ENCODE measurements at regions not wholly inside any gene's neighbourhood (a gene's known extent, or its start where the extent isn't known, plus 50 kb on each side); places are given as distances from the start of the nearest gene placed in this dataset.

DNA sequence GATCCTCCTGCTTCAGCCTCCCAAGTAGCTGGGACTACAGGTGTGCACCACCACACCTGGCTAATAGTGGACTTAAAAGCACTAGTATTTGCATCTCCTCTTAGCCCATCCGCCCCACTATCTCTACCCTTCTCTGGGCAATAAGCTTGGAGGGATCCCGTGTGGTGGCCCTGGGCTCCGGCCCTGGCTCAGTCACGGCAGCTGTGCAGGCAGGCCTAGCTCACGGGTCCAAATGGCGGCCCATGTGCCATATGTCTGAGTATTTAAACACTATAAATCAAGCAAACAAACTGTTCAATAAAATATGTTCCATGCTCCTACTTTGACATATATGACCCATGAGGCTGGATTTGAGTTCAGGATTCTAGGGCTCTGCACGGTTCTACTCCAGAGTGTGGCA, 118.4 kb downstream of the BANF2 start:
- DNase-seq (ENCODE audit: low spot score), result no peak

DNA sequence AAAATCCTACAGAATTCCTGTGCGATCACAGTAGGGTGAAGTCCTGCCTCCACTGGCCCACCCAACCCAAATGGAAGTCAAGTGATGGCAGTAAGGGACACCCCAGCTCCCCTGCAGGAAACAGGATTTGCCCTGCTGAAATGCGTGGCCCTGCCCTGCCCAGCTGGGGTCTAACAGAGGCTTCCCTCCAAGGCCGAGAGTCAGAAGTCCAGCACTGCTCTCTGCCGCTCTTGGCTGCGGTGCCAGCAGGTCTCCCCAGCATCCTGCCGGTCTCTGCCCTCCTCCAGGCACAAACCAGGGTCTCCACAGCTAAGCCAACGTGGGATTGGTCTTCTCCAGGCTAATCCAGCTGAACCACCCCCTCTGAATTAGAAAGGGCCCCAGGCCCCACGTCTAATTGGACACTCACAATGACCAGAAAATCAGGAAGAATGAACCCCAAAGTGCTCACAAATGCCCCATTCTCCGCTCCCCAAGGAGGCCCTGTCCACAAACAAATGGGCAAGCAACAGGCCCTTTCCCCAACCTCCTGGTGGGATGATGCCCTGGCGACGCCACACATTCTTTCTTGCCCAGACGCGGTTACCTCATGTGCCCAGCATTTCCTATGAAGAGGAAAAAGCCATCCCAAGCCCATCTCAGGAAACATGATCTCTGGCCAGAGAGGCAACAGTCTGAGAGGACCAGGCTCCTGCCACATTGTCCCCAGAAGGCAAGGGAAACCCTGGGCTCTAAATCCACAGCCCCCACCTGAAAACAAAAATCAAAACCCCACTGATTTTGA, 117.2 kb downstream of the BANF2 start:
- no peak for DNase-seq (ENCODE audit: low spot score)

DNA sequence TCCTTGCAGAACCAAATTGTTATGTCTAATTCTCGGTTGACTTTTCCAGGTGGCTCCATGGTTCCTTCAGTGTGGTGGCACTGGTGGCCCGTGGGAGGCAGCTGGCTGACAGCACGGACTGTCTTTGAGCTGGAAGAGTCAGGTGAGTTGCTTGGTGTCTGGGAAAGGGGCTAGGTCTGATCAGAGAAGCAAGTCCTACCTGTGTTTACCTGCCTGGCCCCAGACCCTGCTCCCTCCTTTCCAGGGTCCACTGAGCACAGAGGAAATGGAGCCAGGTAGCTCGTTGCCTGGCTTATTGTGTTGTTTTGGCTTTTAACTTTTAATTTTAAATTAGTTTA, 111.8 kb downstream of the BANF2 start:
- no peak for DNase-seq (ENCODE audit: low spot score)

DNA sequence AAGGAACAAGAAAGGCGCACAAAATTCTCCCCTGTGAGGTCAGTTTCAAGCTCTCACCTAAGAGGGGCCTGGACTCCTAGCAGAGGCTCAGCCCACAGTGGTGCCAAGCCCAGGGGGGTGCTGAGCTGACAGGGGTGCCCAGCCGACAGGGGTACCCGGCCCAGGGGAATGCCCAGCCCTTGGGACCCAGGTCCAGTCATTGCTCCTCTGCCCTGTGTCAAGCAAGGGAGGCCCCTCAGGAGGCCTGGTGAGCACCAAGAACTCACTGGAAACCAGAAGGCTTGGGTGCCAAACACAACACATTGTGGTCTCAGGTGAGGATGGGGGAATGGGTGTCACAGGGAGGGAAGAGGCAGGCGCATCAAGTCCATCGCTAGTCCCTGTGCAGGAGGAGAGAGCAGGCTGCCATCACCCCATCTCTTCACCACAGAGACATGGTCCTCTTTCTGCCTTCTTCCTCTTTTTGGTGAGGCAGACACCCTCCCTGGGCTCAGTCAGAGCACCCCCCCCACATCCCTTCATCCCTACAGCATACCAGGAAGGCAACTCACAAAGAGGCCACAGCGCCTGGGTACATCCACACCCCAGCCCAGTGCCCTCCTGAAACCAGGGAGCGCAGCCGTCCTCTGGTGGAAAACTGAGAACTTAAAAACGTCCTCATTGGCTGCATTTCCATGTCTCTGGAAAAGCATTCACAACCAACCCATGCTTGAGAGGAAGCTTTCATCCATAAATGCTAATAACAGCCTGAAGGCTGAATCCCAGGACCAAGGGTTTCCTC, 111.3 kb downstream of the BANF2 start:
- no peak for DNase-seq (ENCODE audit: low spot score)

DNA sequence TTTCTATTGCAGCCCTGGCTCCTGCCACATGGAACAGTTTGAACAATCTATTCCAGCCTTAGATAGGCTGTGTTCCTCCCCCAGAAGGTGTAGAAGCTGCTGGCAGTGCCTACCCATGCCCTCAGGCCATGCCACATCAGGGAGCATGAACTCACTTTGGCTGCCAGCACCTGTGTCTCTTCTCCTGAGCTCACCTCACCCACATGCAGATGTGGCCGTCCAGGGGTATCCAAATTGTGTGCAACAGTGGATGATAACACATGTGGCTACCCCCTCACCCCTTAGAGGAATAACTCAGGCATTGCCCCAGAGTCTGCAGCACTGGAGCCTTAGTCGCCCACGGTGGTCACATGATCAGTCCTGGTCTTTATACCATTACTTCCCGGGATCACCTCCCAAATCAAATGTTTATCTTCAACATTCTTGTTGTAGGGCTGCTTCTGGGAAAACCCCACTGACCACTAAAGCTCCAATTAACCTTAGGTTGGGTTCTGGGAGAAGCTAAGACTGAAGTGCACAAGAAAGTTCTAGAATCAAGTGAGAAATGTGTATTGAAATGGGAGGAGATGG, 110.4 kb downstream of the BANF2 start:
- DNase-seq (ENCODE audit: low spot score), result no peak

DNA sequence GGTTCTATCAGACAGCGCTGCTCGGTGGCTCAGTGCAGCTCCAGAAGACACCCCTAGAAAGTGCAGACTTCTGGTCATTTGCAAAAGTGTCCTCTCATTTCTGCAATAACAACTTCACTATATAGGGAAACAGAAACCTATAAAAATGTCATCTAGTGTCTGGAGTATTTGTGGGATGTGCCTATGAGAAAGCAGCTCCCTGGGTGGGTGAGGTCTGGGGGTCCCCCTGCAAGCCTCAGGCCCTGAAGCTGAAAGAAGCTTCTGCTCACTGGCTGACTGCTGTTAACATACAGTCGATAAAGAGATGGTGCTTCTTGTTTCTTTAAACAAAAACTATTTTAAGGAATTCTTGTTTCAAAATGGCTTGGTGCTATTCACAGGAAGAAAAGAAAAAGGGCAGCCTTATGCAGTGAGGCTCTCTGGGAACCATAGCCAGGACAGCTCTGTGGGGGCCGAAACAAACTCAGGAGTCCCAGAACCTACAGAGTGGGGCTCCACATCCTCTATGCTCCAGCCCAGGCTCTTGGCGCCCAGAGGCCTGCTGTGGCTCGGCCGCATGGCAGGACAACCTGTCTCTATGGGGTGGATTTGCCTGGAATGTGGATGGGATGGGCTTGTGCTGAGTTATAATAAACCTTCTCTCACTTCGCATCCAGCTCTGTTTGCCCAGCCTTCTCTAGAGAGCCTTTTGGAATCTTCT, 109.7 kb downstream of the BANF2 start:
- peak; percentile 16 for DNase-seq (ENCODE audit: low spot score)

DNA sequence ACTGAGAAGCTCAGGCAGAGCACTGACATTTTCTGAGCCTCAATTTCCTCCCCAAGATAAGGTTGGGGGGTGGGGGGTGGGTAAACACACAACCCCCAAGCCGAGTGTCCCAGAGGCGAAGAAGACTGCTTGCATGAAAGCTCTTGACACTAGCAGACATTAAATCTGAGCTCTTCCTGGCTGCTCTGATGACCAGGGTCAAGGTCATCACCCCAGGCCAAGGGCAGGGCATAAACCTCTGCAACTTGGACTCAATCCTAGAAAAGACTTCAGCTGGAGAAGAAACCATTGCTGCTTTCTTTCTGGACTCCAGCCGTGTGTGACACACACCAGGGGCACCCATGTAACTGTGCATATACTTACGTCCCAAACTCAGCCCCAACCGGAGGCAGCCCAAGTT, 109.0 kb downstream of the BANF2 start:
- DNase-seq (ENCODE audit: low spot score), result no peak

DNA sequence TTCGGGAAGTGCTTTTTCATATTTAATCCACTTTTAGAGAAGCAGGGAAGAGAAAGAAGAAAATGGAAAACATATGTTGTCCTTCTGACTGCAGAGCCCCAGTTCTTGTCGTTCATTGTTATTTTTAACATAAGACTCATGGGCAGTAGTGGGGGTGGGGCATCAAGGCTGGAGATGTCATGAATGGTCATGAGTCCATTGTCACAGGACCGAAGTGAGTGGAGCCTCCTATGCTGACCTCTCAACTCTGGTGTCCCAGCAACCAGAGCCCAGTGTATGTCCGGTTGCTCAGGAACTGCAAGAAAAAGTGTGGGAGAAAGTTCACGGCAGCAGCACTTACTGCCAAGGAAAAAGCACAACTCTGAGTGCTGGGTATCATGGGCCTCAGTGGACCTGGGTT, 108.6 kb downstream of the BANF2 start:
- no peak for DNase-seq (ENCODE audit: low spot score)

DNA sequence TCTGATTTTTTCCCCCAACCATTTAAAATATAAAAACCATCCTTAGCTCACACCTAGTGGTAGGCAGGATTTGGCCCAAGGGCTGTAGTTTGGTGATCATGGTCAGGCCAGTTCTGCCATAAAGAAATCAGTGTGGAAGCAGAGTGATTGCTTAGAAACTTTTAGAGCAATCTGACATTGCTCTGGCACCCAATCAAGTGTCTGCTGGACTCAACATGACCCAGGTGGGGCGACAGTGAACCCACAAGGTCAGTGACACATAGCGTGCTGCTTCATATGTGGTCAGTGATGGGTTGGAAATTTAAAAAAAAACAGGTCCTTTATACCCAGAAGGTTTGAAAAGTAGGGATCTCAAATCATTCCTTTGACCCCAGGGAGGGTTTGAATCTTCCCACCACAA, 107.9 kb downstream of the BANF2 start:
- DNase-seq (ENCODE audit: low spot score), result no peak

DNA sequence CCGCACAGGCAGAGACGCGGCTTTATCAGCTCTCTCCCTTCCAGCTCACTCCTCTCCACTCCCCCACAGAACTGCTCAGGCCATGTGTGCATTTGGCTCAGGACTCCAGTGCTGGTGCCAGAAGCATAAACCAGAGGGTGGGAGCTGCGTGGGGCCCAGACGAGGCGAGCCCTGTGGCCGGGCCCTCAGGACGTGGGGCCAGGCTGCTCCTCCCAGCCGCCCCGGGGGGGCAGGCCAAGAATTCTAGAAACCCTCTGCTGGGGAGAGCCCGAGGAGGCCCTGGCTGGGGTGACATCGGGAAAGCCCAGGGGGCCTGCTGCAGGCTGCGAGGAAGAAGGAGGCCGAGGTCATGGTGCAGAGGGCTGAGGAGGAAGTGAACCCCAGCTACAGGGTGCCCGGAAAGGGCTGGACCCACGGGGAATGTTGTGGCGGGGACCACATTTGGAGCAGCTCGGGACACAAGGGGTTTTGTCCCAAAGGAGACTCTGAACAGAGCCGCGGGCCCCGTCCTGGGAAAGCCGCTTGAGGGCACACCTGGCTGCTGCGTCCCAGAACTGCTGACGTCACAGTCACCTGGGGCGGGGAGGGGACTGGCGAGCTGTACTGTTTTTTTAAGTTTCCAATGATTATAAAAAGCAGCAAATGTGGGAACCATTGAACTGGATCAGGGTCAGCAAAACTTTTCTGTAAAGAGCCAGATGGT, 107.1 kb downstream of the BANF2 start:
- DNase-seq (ENCODE audit: low spot score), result no peak

DNA sequence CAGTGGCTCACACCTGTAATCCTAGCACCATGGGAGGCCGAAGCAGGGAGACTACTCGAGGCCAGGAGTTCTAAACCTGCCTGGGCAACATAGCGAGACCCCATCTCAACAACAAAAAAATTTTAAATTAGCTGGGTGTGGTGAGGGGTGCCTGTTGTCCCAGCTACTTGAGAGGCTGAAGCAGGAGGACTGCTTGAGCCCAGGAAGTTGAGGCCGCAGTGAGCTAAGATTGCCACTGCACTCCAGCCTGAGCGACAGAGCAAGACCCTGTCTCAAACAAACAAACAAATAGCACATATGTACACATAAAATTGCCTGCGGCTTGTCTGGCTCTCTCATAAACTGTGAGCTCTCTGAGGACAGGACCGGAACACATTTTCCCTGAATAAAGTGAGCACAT, 106.3 kb downstream of the BANF2 start:
- no peak for DNase-seq (ENCODE audit: low spot score)

DNA sequence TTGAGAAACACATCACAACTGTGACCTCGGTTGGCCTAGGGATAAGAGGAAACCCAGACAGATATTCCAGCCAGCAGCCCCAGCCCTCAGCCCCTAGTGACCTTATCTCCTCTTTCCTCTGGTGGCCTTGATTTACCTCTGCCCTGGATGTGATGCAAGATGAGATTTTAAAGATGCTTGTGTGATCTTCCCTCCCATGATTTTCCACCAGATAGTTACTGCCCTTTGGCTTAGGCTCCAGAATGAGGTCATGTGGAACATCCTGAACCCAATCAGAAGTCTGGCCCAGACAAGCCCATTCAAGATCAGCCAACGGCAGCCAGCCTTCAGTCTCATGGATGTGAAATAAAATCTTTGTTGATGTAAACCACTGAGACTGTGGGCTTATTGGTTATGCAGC, 104.0 kb downstream of the BANF2 start:
- no peak for DNase-seq (ENCODE audit: low spot score)

DNA sequence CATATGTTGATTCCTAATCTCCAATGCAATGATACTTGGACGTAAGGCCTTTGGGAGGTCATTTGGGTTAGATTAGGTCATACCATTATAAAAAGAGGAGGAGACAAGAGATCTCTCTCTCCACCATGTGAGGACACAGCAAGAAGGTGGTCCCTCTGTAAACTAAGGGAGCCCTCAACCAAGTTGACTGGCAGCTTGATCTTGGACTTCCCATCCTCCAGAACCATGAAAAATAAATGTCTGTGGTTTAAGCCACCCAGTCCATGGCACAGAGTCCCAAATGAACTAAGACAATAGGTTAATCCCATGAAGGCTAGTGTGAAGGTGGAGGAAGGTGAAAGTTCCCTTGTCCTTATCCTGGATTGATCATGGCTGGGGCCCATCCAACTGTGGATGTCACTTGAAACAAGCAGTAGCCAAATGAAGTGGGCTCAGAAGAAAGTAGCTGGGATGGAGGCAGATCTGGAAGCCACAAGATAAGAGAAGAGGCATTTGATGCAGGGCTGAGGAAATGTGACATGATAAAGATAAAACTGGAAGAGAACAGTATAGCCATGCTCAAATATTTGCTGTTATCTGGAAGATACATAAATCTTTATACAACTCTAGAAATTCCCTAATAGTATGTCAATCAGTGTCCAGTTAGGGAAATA, 99.9 kb downstream of the BANF2 start:
- no peak for DNase-seq (ENCODE audit: low spot score)

DNA sequence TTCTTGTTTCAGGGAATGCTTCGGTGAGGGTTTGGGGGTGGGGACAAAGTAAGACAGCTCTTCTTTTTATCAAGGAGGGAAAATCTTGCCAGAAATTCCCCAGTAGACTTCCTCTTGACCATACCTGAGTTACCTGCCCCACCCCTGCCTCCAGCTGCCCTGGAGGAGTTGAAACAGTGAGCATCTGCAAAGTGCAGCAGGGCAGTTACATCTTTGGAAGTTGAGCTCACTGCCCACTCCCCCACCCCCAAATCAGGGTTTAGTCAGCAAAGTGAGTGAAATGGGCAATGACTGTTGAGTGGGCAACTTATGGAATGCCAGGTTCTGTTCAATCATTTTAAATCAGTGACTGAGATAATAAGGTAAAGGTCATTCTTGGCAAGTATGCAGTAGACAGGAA, 98.8 kb downstream of the BANF2 start:
- no peak for DNase-seq (ENCODE audit: low spot score)

DNA sequence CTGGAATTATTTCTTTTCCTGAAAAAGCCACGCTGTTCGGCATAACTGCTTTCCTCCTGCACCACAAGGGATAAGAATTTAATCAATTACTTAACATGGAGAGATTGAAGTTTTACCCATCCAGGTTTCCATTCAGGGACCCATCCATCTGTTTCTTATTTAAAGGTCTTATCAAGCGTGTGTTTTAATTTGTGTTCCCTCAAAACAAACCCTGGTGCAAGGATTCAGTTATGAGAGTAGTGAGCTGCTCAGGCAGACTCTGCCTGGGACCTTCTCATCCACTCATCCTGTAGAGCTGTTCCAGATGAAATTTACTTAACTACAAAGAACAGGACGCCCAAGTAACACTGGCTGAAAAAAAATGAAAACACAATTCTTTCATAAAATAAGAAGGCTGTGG, 97.8 kb downstream of the BANF2 start:
- DNase-seq (ENCODE audit: low spot score), result no peak

DNA sequence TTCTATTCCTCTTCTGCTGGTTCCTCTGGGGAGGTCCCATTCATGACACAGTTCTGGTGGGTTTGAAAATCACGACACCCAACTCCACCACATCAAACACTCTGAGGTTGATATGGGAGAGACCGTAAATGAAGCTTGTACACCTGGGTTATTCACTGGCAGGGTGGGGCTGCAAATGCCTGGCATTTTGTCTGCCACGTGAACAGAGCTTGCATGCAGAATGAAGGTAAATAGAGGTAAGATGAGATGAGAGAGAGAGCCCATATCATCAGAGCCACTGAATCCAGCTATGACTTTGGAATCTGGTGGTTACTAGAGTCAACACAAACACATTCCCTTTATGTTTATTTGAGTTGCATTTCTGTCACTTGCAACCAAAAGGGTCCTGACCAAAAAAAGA, 97.4 kb downstream of the BANF2 start:
- DNase-seq (ENCODE audit: low spot score), result peak; percentile 94

DNA sequence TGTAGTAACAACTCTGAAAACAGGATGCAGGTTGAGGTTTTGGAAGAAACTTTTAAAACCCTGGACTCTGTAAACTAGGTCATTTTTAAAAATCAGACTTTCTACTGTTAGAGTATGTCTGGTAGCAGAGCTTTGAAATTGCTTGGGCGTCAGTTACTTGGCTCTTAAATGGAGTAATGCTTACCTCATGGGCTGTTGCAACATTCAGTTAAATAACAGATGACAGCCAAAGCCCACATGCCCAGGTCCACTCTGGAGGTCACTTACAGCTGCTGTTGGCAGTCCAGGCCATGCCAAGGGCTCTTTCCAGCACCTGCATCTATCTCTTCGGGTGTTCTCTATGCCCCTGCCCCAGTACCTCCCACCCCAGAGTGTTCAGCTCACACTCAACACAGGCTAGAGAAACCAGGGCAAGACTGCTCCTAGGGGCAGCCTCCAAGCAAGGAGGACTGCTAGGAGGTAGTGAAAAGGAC, 96.4 kb downstream of the BANF2 start:
- no peak for DNase-seq (ENCODE audit: low spot score)

DNA sequence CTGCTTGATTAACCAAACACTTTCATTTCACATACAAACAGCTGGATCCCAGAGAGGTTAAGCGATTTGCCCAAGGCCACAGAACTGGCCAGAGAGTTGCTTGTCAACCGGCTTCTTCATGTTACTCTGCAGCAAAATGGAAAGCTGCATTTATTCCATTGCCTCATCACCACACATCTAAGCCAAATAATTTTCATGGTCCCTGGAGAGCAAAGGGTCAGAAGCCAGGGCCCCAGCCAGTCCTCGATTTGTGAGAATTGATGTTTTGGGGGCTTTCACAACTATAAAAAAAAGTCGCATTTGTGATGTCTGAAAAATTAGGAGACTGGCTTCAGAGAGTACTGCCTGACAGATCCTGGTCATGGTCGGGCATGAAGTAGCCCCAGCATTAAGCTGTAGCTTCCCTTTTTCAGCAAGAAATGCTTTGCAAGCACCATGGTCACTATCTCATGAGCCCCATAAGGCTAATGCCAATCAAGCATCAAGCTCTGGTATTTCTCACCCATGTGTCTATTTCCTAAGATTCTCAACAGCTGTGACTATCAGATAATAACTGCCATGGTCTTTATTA, 95.8 kb downstream of the BANF2 start:
- no peak for DNase-seq (ENCODE audit: low spot score)

DNA sequence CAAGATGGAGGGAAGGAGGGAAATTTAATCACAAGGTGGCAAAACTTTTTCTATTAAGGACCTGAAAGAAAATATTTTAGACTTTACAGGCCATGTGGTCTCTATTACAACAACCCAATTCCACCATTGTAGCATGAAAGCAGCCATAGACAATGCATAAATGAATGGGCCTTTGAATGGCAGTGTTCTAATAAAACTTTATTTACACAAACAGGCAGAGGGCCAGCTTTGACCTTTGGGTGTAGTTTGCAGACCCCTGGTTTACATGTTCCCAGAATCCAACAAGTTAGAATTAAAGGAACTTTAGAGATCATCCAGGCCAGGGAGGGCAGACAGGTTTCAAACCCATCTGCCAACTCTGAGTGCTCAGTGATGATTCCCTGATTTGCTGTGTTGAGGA, 95.2 kb downstream of the BANF2 start:
- DNase-seq (ENCODE audit: low spot score), result no peak

DNA sequence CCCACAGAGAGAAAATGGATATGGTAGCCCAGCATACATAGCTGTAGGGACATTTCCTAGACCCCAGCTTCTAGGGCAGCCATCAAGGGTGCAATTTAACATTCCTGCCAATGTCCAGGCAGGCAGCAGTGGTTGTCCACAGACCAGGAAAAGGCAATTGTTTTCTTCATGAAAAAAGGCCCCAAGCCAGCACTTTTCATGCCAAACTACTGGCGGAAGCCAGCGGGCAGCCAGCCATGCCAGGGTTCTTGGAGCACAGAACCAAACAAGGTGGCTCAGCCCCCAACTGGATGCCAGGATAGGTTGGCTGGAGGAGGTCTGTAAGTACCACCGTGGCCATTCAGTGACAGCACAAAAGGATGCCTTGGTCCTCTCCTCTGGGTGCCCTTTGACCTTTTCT, 94.6 kb downstream of the BANF2 start:
- no peak for DNase-seq (ENCODE audit: low spot score)

DNA sequence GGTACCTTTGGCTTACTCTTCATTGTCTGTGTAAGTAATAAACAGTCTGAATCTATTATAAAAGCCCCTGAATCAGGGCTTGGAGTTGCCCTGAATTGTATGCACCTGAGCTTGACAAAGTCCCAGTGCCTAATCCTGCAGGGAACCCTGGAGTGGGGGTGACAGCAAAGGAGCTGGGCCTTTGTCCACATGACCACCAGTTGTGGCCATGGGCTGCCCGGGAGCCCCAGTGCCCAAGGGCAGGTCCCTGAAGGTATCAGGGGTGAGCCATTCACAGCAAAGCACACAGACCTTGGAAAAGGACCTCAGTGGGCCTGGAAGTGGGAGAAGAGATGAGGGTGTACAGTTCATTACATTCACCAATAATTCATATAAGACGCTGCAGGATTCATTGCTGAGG, 94.2 kb downstream of the BANF2 start:
- no peak for DNase-seq (ENCODE audit: low spot score)

Measured in SW480 (cell line).